ENCODE measurements at regions not wholly inside any gene's neighbourhood (a gene's known extent, or its start where the extent isn't known, plus 50 kb on each side); places are given as distances from the start of the nearest gene placed in this dataset.

DNA sequence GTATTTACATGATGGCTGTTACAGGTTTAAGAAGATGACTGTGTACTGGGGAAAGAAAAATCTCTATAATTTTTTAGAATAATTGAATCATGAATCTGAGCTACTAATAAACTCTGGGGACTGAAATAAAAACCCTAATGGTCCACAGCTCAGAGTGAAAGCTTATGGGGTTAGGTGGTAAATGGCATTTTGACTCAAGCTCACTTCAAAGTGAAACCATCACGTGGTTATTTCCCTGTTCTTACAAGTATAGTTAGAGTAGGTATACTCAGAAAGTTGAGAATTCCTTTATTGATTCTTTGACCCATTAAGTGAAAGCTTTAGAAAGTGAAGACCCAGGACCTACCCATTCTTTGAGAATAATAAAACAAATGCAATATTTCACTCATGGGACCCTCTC, 626.2 kb upstream of the SETBP1 start:
- Histone ChIP-seq H3K4me3 (no peak overlapping the region), H3K4me1 (no peaks in the 10 kb centered on the region), H3K9me3 (no peaks in the 10 kb centered on the region), H3K36me3 (no peaks in the 10 kb centered on the region), H3K27me3 (no peaks in the 10 kb centered on the region), H3K9ac (ENCODE audit: low read depth in 2 of 2, low read length in 2 of 2) (no peak overlapping the region), H3K27ac (no peak overlapping the region)
- intact Hi-C loops (cut with DNase I), result no loop called here
- no peak for TF ChIP-seq CTCF (IDR thresholded peaks at IDR 0.05)
- DNase-seq, result no peak

- H3K4me1 ChIP-seq, result no peaks in the 10 kb centered on the region
- intact Hi-C loops (cut with DNase I), result no loop called here
- H3K27ac ChIP-seq, result no peak overlapping the region
- no peaks in the 10 kb centered on the region for H3K9me3 ChIP-seq
- H3K4me3 ChIP-seq, result no peak overlapping the region
- no peak for DNase-seq
- H3K36me3 ChIP-seq, result no peaks in the 10 kb centered on the region
- no peak overlapping the region for H3K9ac ChIP-seq (ENCODE audit: low read depth in 2 of 2, low read length in 2 of 2)
- no peak for TF ChIP-seq CTCF (IDR thresholded peaks at IDR 0.05)
- no peaks in the 10 kb centered on the region for H3K27me3 ChIP-seq
Observed at GRCh38 chr18:44060197-44060596, 620.5 kb upstream of the SETBP1 start.

DNA sequence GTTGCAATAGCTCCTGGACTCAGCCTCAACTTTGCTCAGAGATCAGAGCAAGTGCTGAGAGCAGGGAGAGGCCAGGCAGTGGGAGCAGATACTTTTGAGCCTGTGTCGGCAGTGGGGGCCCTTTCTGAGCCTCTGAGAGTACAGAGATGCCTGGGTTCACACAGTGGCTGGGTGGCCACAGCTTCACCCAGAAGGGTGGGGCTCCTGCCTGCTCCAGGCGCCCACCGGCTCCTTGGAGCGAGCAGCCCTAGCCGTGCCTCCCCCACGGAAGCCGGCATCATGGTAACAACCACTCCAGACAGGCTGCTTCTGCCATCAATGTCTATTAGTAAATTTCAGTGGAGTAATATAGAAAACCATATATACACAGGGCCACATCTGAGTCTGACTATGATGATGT, 619.2 kb upstream of the SETBP1 start:
- Histone ChIP-seq H3K4me3 (no peak overlapping the region), H3K9me3 (no peaks in the 10 kb centered on the region), H3K36me3 (no peaks in the 10 kb centered on the region), H3K27me3 (no peaks in the 10 kb centered on the region), H3K9ac (ENCODE audit: low read depth in 2 of 2, low read length in 2 of 2) (no peak overlapping the region), H3K27ac (no peak overlapping the region), H3K4me1 (no peaks in the 10 kb centered on the region)
- TF ChIP-seq CTCF (IDR thresholded peaks at IDR 0.05), result no peak
- intact Hi-C loops (cut with DNase I), result no loop called here
- no peak for DNase-seq

DNA sequence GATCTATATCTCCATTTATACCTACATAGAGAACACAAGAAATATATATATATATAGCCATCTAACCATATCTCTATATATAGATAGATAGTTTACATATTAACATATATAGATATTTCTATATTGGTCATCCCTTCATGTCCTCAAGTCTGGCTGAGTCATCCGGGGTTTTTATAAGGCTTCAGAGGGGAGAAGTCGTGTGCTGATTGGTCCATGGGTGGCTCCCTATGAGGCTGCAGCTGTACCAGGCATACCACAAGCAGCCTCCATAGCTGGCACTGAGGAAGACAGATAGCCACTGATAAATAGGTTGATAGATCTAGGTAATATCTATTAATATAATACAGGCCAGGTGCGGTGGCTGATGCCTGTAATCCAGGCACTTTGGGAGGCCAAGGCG, 618.3 kb upstream of the SETBP1 start:
- H3K9me3 ChIP-seq, result no peaks in the 10 kb centered on the region
- H3K27me3 ChIP-seq, result no peaks in the 10 kb centered on the region
- no peak overlapping the region for H3K9ac ChIP-seq (ENCODE audit: low read depth in 2 of 2, low read length in 2 of 2)
- DNase-seq, result no peak
- H3K27ac ChIP-seq, result no peak overlapping the region
- no peak for TF ChIP-seq CTCF (IDR thresholded peaks at IDR 0.05)
- no peaks in the 10 kb centered on the region for H3K36me3 ChIP-seq
- intact Hi-C loops (cut with DNase I), result no loop called here
- H3K4me3 ChIP-seq, result no peak overlapping the region
- no peaks in the 10 kb centered on the region for H3K4me1 ChIP-seq

DNA sequence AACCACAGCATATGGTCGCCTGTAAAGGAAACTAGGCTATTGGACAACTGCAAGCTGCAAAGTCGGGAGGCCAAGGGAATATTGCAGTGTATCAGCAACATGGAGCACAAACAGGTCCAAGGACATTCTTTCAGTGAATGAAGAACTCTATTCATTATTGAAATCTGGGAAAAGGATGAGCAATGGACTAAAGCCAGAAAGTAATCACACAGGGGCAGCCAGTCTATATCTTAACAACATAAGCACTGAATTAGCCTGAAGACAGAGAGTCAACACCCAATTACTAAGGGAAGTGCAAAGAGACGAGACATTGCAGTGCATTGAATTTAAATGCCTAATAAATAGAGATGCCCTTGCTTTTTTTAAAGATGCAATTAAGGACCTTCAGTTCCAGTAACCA, 615.5 kb upstream of the SETBP1 start:
- intact Hi-C loops (cut with DNase I), result no loop called here
- H3K27me3 ChIP-seq, result no peaks in the 10 kb centered on the region

More for the DNA sequence above, 615.5 kb upstream of the SETBP1 start:
- DNase-seq, result no peak
- H3K9ac ChIP-seq (ENCODE audit: low read depth in 2 of 2, low read length in 2 of 2), result no peak overlapping the region
- no peak overlapping the region for H3K4me3 ChIP-seq
- no peaks in the 10 kb centered on the region for H3K36me3 ChIP-seq
- H3K27ac ChIP-seq, result no peak overlapping the region
- no peaks in the 10 kb centered on the region for H3K9me3 ChIP-seq
- no peak for TF ChIP-seq CTCF (IDR thresholded peaks at IDR 0.05)
- no peaks in the 10 kb centered on the region for H3K4me1 ChIP-seq
